ENCODE measurements at regions not wholly inside any gene's neighbourhood (a gene's known extent, or its start where the extent isn't known, plus 50 kb on each side); places are given as distances from the start of the nearest gene placed in this dataset.
"Not testable (repeated sequence)": the region's sequence is repeated elsewhere in the genome, so short reads cannot be mapped to it uniquely, and the experiment has no call there.

DNA sequence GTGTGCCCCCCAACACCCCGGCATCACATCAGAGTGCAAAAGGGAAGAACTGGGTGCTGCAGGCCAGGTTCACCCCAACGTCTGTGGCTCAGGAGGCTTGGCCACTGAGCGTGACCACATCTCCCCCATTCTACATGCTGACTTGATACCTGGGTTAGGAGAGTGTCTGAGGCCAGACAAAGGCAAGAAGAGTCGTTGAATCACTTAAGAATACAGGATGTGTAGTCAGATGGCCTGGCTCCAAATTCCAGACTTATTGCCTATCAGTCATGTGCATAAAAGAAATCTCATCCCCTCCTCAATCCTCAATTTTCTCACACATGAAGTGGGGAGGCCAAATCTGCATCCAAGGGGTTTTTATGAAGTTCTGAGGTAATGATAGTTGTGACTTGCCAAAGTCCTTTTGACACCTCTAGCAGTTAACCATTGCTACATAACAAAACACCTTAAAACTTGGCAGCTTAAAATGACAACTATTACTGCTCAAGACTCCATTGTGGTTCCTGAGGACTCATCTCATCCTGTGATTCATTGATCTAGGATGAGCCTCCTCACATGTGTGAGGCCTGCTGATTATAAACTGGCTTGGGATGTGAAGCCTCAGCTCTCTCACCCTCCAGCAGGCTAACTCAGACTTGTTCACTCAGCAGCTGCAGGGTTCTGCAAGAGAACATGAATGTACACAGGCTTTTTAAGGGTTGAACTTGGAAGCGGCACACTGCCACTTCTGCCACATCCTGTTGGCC is 138.8 kb upstream of the TLE3 start:
- Mint-ChIP-seq H3K9me3 (peaks cover 21% of the 10 kb centered on the region), H3K4me1 (peaks cover 23% of the 10 kb centered on the region), H3K4me3 (no peak overlapping the region), H3K27ac (no peak overlapping the region), H3K27me3 (ENCODE audit: low read depth) (peaks cover 7% of the 10 kb centered on the region), H3K36me3 (peaks cover 8% of the 10 kb centered on the region)
- TF ChIP-seq, protein P1, sequence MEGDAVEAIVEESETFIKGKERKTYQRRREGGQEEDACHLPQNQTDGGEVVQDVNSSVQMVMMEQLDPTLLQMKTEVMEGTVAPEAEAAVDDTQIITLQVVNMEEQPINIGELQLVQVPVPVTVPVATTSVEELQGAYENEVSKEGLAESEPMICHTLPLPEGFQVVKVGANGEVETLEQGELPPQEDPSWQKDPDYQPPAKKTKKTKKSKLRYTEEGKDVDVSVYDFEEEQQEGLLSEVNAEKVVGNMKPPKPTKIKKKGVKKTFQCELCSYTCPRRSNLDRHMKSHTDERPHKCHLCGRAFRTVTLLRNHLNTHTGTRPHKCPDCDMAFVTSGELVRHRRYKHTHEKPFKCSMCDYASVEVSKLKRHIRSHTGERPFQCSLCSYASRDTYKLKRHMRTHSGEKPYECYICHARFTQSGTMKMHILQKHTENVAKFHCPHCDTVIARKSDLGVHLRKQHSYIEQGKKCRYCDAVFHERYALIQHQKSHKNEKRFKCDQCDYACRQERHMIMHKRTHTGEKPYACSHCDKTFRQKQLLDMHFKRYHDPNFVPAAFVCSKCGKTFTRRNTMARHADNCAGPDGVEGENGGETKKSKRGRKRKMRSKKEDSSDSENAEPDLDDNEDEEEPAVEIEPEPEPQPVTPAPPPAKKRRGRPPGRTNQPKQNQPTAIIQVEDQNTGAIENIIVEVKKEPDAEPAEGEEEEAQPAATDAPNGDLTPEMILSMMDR (IDR thresholded peaks at IDR 0.05; ENCODE audit: unreplicated experiment) = no peak
- no peak for DNase-seq (ENCODE audit: low spot score in 2 of 2, unreplicated experiment in 2 of 2)

DNA sequence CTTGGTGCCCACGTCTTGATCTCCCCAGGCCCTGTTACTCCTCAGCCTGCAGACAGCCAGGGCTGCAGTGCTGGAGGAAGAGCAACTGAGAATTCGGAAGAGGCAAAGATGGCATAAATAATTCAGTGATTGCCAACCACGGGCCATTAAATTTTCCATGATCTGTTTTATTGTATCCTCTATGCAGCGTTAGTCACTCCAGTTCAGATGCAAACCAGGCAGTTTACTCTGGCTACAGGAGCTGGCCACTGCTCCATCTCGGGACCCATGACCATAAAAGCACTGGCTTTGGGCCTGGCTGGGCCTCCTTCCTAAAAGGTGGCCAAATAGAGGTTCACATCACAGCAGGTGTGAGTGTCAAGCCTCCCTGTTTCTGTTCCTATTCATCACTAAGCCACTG is 137.6 kb upstream of the TLE3 start:
- Mint-ChIP-seq H3K36me3 (peaks cover 9% of the 10 kb centered on the region), H3K9me3 (peaks cover 23% of the 10 kb centered on the region), H3K27ac (no peak overlapping the region), H3K4me3 (no peak overlapping the region), H3K27me3 (ENCODE audit: low read depth) (peaks cover 4% of the 10 kb centered on the region), H3K4me1 (peaks cover 23% of the 10 kb centered on the region)
- no peak for DNase-seq (ENCODE audit: low spot score in 2 of 2, unreplicated experiment in 2 of 2)
- TF ChIP-seq, protein P1 (IDR thresholded peaks at IDR 0.05; ENCODE audit: unreplicated experiment) = no peak

DNA sequence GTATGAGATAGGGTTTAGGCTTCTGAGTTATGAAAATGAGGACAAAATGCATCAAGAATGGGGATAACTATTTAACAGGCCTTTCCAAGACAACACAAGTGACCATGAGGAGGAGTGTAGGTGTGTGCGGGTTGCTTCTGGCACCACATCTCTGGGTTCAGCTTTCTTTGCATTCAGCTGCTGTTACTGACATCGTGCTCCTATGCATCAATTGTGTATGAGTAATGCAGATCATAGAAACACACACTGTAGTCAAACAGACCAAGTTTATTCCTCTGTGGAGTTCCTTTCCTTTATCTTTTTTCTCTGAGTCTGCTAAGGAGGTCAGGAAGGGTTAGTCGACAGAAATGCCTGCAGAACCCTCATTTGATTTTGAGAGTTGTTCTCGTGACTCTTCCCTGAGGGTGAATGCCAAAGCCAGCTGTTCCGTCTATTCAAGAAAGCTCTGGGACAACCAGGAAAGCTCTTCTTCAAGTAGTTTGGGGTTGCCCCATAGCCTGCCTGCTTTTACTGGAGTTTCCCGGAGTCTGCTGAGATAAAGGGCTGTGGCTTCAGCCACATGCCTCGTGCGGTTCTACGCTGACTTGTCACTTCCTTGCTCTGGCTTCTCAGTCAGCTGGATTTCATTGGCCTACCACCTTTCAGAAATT is 136.7 kb upstream of the TLE3 start:
- no peak overlapping the region for H3K4me3 Mint-ChIP-seq
- H3K4me1 Mint-ChIP-seq = peaks cover 23% of the 10 kb centered on the region
- H3K9me3 Mint-ChIP-seq = peaks cover 30% of the 10 kb centered on the region
- peak overlapping the region; percentile 86 for H3K27ac Mint-ChIP-seq
- H3K36me3 Mint-ChIP-seq = peaks cover 9% of the 10 kb centered on the region
- H3K27me3 Mint-ChIP-seq (ENCODE audit: low read depth) = peaks cover 4% of the 10 kb centered on the region
- TF ChIP-seq, protein P1 (IDR thresholded peaks at IDR 0.05; ENCODE audit: unreplicated experiment) = no peak
- no peak for DNase-seq (ENCODE audit: low spot score in 2 of 2, unreplicated experiment in 2 of 2)

DNA sequence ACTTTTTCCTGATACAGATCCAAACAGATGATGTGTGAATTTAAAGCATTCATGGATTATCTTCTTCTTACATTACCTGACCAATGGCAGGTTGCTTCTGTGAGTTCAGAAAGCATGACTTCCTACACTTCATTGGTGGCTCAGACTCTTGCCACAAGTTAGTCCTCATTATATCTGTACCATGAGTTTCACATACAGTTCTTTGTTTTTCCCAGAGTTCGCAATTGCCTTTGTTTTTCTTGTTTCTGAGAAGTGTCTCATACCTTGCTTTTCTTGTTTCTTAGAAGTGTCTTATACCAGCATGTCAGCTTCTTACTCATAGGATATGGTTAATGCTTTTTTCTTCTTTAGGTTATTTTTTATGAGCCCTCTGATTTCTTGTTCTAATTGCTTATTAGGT is 133.8 kb upstream of the TLE3 start:
- H3K27me3 Mint-ChIP-seq (ENCODE audit: low read depth) = no peaks in the 10 kb centered on the region
- H3K9me3 Mint-ChIP-seq = peaks cover 30% of the 10 kb centered on the region
- DNase-seq (ENCODE audit: low spot score in 2 of 2, unreplicated experiment in 2 of 2) = no peak
- no peak overlapping the region for H3K27ac Mint-ChIP-seq
- H3K4me1 Mint-ChIP-seq = peaks cover 26% of the 10 kb centered on the region
- H3K36me3 Mint-ChIP-seq = peaks cover 9% of the 10 kb centered on the region
- TF ChIP-seq, protein P1 (IDR thresholded peaks at IDR 0.05; ENCODE audit: unreplicated experiment) = no peak
- no peak overlapping the region for H3K4me3 Mint-ChIP-seq

DNA sequence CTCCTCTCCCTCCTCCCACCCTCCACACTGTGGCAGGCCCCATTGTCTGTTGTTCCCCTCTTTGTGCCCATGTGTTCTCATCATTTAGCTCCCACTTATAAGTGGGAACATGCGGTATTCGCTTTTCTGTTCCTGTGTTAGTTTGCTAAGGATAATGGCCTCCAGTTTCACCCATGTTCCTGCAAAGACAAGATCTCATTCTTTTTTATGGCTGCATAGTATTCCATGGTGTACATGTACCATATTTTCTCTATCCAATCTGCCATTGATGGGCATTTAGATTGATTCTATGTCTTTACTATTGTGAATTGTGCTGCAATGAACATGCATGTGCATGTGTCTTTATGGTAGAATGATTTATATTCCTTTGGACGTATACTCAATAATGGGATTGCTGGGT is 130.2 kb upstream of the TLE3 start:
- H3K4me1 Mint-ChIP-seq = peaks cover 25% of the 10 kb centered on the region
- DNase-seq (ENCODE audit: low spot score in 2 of 2, unreplicated experiment in 2 of 2); H3K4me3 Mint-ChIP-seq; H3K27me3 Mint-ChIP-seq (ENCODE audit: low read depth); H3K36me3 Mint-ChIP-seq; H3K27ac Mint-ChIP-seq: not testable (repeated sequence)
- peaks cover 26% of the 10 kb centered on the region for H3K9me3 Mint-ChIP-seq

DNA sequence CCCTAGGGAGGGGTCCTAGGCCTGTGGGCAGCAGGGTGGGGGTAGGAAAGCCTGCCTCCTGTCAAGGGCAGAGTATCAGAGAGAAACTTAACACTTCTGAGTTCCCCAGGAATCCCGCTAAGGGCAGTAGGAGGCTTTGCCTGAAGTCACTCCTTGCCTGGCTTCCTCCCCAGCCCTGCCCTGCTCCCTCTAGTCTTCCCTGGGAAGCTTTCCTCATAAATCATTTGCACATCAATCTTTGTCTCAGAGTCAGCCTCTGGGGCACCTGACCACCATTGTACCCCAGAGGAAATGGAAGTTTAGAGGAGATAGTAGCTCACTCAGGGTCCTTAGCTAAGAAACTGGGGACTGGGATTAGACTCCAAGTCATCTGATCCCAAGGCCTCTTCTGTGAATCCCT is 129.4 kb upstream of the TLE3 start:
- Mint-ChIP-seq H3K4me3 (no peak overlapping the region), H3K36me3 (peaks cover 7% of the 10 kb centered on the region), H3K27me3 (ENCODE audit: low read depth) (peaks cover 7% of the 10 kb centered on the region), H3K9me3 (peaks cover 19% of the 10 kb centered on the region), H3K27ac (no peak overlapping the region), H3K4me1 (peaks cover 26% of the 10 kb centered on the region)
- no peak for DNase-seq (ENCODE audit: low spot score in 2 of 2, unreplicated experiment in 2 of 2)
- TF ChIP-seq, protein P1 (IDR thresholded peaks at IDR 0.05; ENCODE audit: unreplicated experiment) = no peak
